CD4-positive, alpha-beta T cell treated with Interleukin-6 for 4 hours (primary cell): ENCODE measurements at regions not wholly inside any gene's neighbourhood (a gene's known extent, or its start where the extent isn't known, plus 50 kb on each side); places are given as distances from the start of the nearest gene placed in this dataset.
"Not testable (repeated sequence)": the region's sequence is repeated elsewhere in the genome, so short reads cannot be mapped to it uniquely, and the experiment has no call there.

Experiments used
- DNase-seq: peaks from one replicate; pipeline ENCODE4 v3.0.0-alpha.2; 2020; ENCODE audit warnings: mixed read lengths

GRCh38 chr11:116403794-116404461 is 368.9 kb downstream of the BUD13 start:
- DNase-seq = no peak

GRCh38 chr11:116400081-116400480 is 372.7 kb downstream of the BUD13 start:
- DNase-seq = no peak

GRCh38 chr11:116397602-116398084 is 375.1 kb downstream of the BUD13 start:
- no peak for DNase-seq

- no peak for DNase-seq
These were observed 376.5 kb downstream of the BUD13 start for GRCh38 chr11:116396331-116396730.

GRCh38 chr11:116394022-116394421 is 378.8 kb downstream of the BUD13 start:
- no peak for DNase-seq

GRCh38 chr11:116390963-116391362 is 381.8 kb downstream of the BUD13 start:
- DNase-seq = no peak

GRCh38 chr11:116388146-116388545 is 384.6 kb downstream of the BUD13 start:
- DNase-seq = no peak

GRCh38 chr11:116387641-116388040 is 385.1 kb downstream of the BUD13 start:
- DNase-seq = no peak

GRCh38 chr11:116386118-116386699 is 386.6 kb downstream of the BUD13 start:
- no peak for DNase-seq

GRCh38 chr11:116384876-116385275 is 387.9 kb downstream of the BUD13 start:
- no peak for DNase-seq

GRCh38 chr11:116384407-116384806 is 388.4 kb downstream of the BUD13 start:
- DNase-seq = no peak

- no peak for DNase-seq
These were observed 393.5 kb downstream of the BUD13 start for GRCh38 chr11:116379185-116379828.

GRCh38 chr11:116376547-116376946 is 396.2 kb downstream of the BUD13 start:
- no peak for DNase-seq

- no peak for DNase-seq
These were observed 396.7 kb downstream of the BUD13 start for GRCh38 chr11:116376054-116376453.

- DNase-seq = no peak
These were observed 397.6 kb downstream of the BUD13 start for GRCh38 chr11:116375221-116375620.

- DNase-seq = no peak
These were observed 398.7 kb downstream of the BUD13 start for GRCh38 chr11:116374085-116374484.

- DNase-seq = no peak
These were observed 399.5 kb downstream of the BUD13 start for GRCh38 chr11:116373104-116373944.

- DNase-seq = no peak
These were observed 401.6 kb downstream of the BUD13 start for GRCh38 chr11:116371146-116371545.

GRCh38 chr11:116368784-116369183 is 404.0 kb downstream of the BUD13 start:
- no peak for DNase-seq

GRCh38 chr11:116366980-116367645 is 405.7 kb downstream of the BUD13 start:
- DNase-seq = no peak

- no peak for DNase-seq
These were observed 406.3 kb downstream of the BUD13 start for GRCh38 chr11:116366451-116366850.

- not testable (repeated sequence) for DNase-seq
These were observed 407.9 kb downstream of the BUD13 start for GRCh38 chr11:116364925-116365324.

GRCh38 chr11:116364348-116364747 is 408.4 kb downstream of the BUD13 start:
- no peak for DNase-seq
